ENCODE measurements at regions not wholly inside any gene's neighbourhood (a gene's known extent, or its start where the extent isn't known, plus 50 kb on each side); places are given as distances from the start of the nearest gene placed in this dataset.

GRCh38 chr12:30863839-30864238 lies 62.7 kb upstream of the TSPAN11 start (continued):
- no peak for TF ChIP-seq CHD7 (IDR thresholded peaks at IDR 0.05; ENCODE audit: insufficient replicate concordance, low read length)
- TF ChIP-seq, protein P1, sequence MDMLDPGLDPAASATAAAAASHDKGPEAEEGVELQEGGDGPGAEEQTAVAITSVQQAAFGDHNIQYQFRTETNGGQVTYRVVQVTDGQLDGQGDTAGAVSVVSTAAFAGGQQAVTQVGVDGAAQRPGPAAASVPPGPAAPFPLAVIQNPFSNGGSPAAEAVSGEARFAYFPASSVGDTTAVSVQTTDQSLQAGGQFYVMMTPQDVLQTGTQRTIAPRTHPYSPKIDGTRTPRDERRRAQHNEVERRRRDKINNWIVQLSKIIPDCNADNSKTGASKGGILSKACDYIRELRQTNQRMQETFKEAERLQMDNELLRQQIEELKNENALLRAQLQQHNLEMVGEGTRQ (IDR thresholded peaks at IDR 0.05; ENCODE audit: low read length) = no peak
- TF ChIP-seq FOSL1 (IDR thresholded peaks at IDR 0.05; ENCODE audit: insufficient read depth, low read depth, low read length) = no peak
- no peak for TF ChIP-seq NRF1 (IDR thresholded peaks at IDR 0.05; ENCODE audit: low read depth, low read length)
